Esophagus muscularis mucosa (tissue), 4 donors: ENCODE measurements at regions not wholly inside any gene's neighbourhood (a gene's known extent, or its start where the extent isn't known, plus 50 kb on each side); places are given as distances from the start of the nearest gene placed in this dataset.

Source experiments
- DNase-seq: peaks from one replicate; pipeline ENCODE4 v3.0.0-alpha.2; 2017; ENCODE audit errors: extremely low spot score
- H3K27ac ChIP-seq, 4 donors: fragments of 200-600 bp; sonication (generic); replicated peaks in 1 of 4; 1 replicate in 3 of 4; 2 replicates in 1 of 4; pipeline ENCODE4 v1.5.1; 2016 to 2019; ENCODE audit warnings: mild to moderate bottlenecking in 1 of 4
- H3K27me3 ChIP-seq, 4 donors: fragments of 200-600 bp; sonication (generic); one replicate each; pipeline versions ENCODE4 v1.5.1 to v1.6.0; 2016 to 2019
- H3K36me3 ChIP-seq, 4 donors: fragments of 200-600 bp; sonication (generic); one replicate each; pipeline ENCODE4 v1.5.1; 2016 to 2019
- H3K4me1 ChIP-seq, 4 donors: fragments of 200-600 bp; sonication (generic); one replicate each; pipeline ENCODE4 v1.5.1; 2016 to 2019
- H3K4me3 ChIP-seq, 4 donors: fragments of 200-600 bp; sonication (generic); 1 replicate in 2 of 4; 2 replicates in 2 of 4; pipeline ENCODE4 v1.5.1; 2016 to 2019; ENCODE audit warnings: mild to moderate bottlenecking in 4 of 4, moderate library complexity in 1 of 4
- H3K9me3 ChIP-seq, 4 donors: fragments of 200-600 bp; sonication (generic); 1 replicate in 3 of 4; 2 replicates in 1 of 4; pipeline ENCODE4 v1.5.1; 2016 to 2019
- EP300 ChIP-seq: sonication (generic); formaldehyde crosslinking; IDR thresholded peaks from one replicate; pipeline ENCODE4 v1.6.1; 2017; ENCODE audit warnings: antibody characterized with exemption
- POLR2A ChIP-seq: fragments of 450-650 bp; IDR thresholded peaks from one replicate; pipeline ENCODE4 v1.6.1; 2017; ENCODE audit warnings: antibody characterized with exemption, moderate library complexity, mild to moderate bottlenecking, low read depth
- POLR2AphosphoS5 ChIP-seq, 2 donors: sonication (generic); formaldehyde crosslinking; IDR thresholded peaks; one replicate each; pipeline ENCODE4 v1.6.1; 2017; ENCODE audit warnings: antibody characterized with exemption in 2 of 2
- WGBS: methylation state at CpG from one replicate; pipeline ENCODE4 v1.1.5; 2018; 5-methylcytosine and 5-hydroxymethylcytosine counted together
- intact Hi-C: fragments of 100-400 bp; cut with DNase I; formaldehyde crosslinking; loops from one replicate; pipeline ENCODE4 v1.15.1; 2023
- TF ChIP-seq, protein P1 (sequence below), 3 experiments: fragments of 200-600 bp in 2 of 3; fragments of 450-650 bp in 1 of 3; sonication (generic) in 2 of 3; IDR thresholded peaks; one replicate each; pipeline ENCODE4 v1.5.1; 2017 to 2019; ENCODE audit warnings: antibody characterized with exemption in 3 of 3, mild to moderate bottlenecking in 2 of 3, moderate library complexity in 1 of 3

DNA sequence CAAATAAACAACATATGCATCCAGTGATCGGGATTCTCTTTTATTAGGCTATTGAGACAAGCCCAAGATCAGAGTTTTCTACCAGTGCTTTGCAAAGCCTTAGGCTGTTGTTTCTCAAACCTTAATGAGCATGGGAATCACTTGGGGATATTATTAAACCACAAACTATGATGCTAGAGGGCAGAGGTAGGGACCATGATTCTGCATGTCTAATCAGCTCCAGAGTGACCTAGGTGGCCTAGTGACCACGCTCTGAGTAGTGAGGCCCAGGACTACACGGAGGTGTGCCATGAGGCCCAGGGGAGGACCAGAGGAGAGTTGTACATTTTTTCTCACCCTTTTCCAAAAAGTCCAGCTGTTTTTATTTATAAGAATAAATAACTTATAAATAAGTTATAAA is 298.5 kb upstream of the TLE4 start:
- H3K36me3 ChIP-seq: no peaks in the 10 kb centered on the region
- no peak for DNase-seq
- no peak overlapping the region for H3K27ac ChIP-seq
- H3K4me3 ChIP-seq: no peak overlapping the region
- intact Hi-C loops: no loop called here
- WGBS: 93% methylated on average over 3 of the region's 3 CpGs
- peaks cover 0 to 3% (median 0%) of the 10 kb centered on the region in 4 donors for H3K9me3 ChIP-seq
- no peaks in the 10 kb centered on the region for H3K4me1 ChIP-seq
- no peak for TF ChIP-seq POLR2AphosphoS5 (IDR thresholded peaks at IDR 0.05)
- TF ChIP-seq, protein P1, sequence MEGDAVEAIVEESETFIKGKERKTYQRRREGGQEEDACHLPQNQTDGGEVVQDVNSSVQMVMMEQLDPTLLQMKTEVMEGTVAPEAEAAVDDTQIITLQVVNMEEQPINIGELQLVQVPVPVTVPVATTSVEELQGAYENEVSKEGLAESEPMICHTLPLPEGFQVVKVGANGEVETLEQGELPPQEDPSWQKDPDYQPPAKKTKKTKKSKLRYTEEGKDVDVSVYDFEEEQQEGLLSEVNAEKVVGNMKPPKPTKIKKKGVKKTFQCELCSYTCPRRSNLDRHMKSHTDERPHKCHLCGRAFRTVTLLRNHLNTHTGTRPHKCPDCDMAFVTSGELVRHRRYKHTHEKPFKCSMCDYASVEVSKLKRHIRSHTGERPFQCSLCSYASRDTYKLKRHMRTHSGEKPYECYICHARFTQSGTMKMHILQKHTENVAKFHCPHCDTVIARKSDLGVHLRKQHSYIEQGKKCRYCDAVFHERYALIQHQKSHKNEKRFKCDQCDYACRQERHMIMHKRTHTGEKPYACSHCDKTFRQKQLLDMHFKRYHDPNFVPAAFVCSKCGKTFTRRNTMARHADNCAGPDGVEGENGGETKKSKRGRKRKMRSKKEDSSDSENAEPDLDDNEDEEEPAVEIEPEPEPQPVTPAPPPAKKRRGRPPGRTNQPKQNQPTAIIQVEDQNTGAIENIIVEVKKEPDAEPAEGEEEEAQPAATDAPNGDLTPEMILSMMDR (IDR thresholded peaks at IDR 0.05): no peak
- TF ChIP-seq EP300: no peak
- no peak for TF ChIP-seq POLR2A
- H3K27me3 ChIP-seq: no peaks in the 10 kb centered on the region

DNA sequence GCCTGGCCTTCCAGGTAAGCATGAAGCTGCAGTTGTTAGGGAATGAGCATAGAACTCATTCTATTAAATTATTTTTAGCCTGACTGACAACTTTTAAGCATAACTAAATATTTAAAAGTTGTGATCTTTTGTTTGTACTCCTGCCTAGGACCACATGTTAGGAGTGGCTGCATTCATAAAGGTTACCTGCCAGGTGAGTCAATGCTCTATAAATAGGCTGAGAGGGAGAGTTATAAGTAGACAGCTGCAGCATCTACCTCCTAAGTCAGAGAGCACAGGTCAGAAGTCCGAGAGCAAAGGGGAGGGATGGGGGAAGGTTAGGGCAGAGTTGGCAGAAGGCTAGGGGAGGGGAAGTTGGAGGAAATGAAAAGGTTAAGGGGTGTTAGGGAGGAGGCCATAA is 292.4 kb upstream of the TLE4 start:
- no peak overlapping the region for H3K4me3 ChIP-seq
- H3K9me3 ChIP-seq: peaks cover 0 to 3% (median 0%) of the 10 kb centered on the region in 4 donors
- TF ChIP-seq POLR2A (no peak), EP300 (no peak), POLR2AphosphoS5 (IDR thresholded peaks at IDR 0.05) (no peak)
- TF ChIP-seq, protein P1 (IDR thresholded peaks at IDR 0.05): no peak
- H3K4me1 ChIP-seq: no peaks in the 10 kb centered on the region
- H3K36me3 ChIP-seq: no peaks in the 10 kb centered on the region
- intact Hi-C loops: no loop called here
- 75% methylated on average over 1 of the region's 1 CpG for WGBS
- H3K27ac ChIP-seq: no peak overlapping the region
- no peaks in the 10 kb centered on the region for H3K27me3 ChIP-seq
- DNase-seq: no peak

DNA sequence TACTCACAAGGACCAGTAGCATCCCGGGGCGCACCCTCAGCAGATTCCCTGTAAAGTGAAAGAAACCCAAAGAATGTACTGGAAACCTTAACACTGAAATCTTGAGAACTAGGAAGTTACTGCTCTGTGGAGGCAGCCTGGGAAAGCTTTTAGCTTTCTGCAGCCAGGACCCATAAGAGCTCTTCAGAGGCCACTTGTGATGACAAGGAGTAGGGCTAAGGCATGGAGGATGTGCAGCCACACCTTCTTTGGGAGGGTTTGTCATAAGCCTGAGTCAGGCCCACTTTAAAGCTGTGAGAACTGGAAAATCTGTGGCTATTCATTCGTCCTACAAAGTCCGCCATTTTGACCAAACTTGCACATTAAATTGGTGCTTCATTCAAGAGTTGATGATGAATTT is 291.1 kb upstream of the TLE4 start:
- no peaks in the 10 kb centered on the region for H3K36me3 ChIP-seq
- intact Hi-C loops: no loop called here
- 92% methylated on average over 4 of the region's 4 CpGs for WGBS
- no peak overlapping the region for H3K27ac ChIP-seq
- H3K4me3 ChIP-seq: no peak overlapping the region
- no peak for DNase-seq
- peaks cover 0 to 3% (median 0%) of the 10 kb centered on the region in 4 donors for H3K9me3 ChIP-seq
- H3K27me3 ChIP-seq: no peaks in the 10 kb centered on the region
- no peaks in the 10 kb centered on the region for H3K4me1 ChIP-seq
- TF ChIP-seq EP300: no peak
- TF ChIP-seq, protein P1 (IDR thresholded peaks at IDR 0.05): no peak
- TF ChIP-seq POLR2AphosphoS5 (IDR thresholded peaks at IDR 0.05): no peak
- no peak for TF ChIP-seq POLR2A

DNA sequence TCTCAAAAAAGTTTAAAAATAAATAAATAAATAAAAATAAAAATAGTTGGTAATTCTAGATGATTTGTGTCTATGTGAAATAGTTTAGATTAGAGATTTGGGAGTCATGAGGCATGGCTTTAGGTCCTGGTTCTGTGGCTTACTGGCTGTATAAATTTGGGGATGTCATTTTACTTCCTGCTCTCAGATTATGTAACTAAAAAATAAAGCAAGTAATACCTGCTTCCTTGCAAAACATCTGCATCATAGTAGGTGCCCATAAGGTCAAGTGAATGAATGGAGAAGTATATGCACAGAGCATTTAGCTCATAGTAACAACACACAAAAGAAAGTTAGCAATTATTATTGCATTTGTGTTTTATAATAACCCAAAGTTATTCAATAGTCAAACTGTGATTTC is 287.7 kb upstream of the TLE4 start:
- Histone ChIP-seq H3K4me3 (no peak overlapping the region), H3K27me3 (no peaks in the 10 kb centered on the region), H3K27ac (no peak overlapping the region), H3K36me3 (no peaks in the 10 kb centered on the region), H3K9me3 (no peaks in the 10 kb centered on the region), H3K4me1 (no peaks in the 10 kb centered on the region)
- TF ChIP-seq, protein P1 (IDR thresholded peaks at IDR 0.05): no peak
- DNase-seq: no peak
- intact Hi-C loops: no loop called here

DNA sequence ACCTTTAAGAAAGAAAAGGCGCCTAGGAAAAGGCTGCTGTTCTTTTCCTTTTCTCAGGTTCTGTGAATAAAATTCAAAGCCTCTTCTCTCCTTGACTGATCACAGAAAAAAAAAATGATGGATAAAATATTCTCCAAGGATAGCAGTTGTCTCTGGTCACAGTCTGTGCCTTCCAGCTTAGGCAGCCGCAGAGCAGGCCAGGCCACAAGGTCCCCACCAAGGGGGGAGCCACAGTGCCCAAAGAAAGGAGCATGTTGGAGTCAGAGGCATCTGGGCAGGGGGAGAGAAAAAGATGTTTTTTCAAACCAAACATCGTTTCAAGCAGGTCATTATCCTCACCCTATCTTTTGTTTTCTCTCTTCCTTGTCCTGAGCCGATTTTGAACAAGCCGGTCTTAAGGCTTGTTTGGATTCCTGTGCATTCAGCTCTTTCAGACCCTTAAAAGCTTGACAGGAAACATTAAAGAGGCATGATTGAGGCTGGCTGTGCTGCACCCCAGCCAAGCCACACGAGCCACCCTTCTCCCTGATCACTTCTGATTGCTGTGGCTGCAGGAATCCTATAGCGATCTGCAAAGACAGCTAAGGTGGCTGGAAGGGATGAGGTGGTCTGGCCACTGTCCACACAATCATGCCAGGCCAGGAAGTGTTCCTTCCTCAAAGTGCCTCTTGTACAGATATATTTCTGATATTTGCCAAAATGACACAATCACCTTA is 284.6 kb upstream of the TLE4 start:
- H3K9me3 ChIP-seq: no peaks in the 10 kb centered on the region
- H3K27me3 ChIP-seq: no peaks in the 10 kb centered on the region
- no peaks in the 10 kb centered on the region for H3K36me3 ChIP-seq
- no peak for DNase-seq
- no peak overlapping the region for H3K4me3 ChIP-seq
- TF ChIP-seq POLR2AphosphoS5 (IDR thresholded peaks at IDR 0.05): no peak
- TF ChIP-seq POLR2A: no peak
- no peak for TF ChIP-seq EP300
- TF ChIP-seq, protein P1 (IDR thresholded peaks at IDR 0.05): no peak
- no peak overlapping the region for H3K27ac ChIP-seq
- H3K4me1 ChIP-seq: no peaks in the 10 kb centered on the region
- intact Hi-C loops: no loop called here
- WGBS: 64% methylated on average over 6 of the region's 7 CpGs
